Lower leg skin (tissue), 4 donors: ENCODE measurements at regions not wholly inside any gene's neighbourhood (a gene's known extent, or its start where the extent isn't known, plus 50 kb on each side); places are given as distances from the start of the nearest gene placed in this dataset.
"Not testable (repeated sequence)": the region's sequence is repeated elsewhere in the genome, so short reads cannot be mapped to it uniquely, and the experiment has no call there.

Experiments used
- DNase-seq, 2 donors: peaks; one replicate each; pipeline ENCODE4 v3.0.0-alpha.2; 2019; ENCODE audit warnings: low spot score in 2 of 2
- H3K4me3 ChIP-seq: fragments of 200-600 bp; sonication (generic); 2 replicates; pipeline ENCODE4 v1.5.1; 2017; ENCODE audit warnings: mild to moderate bottlenecking, low read depth; ENCODE audit not compliant: poor library complexity, severe bottlenecking
- POLR2A ChIP-seq, 2 donors: fragments of 450-650 bp; IDR thresholded peaks; one replicate each; pipeline ENCODE4 v1.6.1; 2016 to 2017; ENCODE audit warnings: antibody characterized with exemption in 2 of 2, mild to moderate bottlenecking in 1 of 2, moderate library complexity in 1 of 2
- WGBS, 2 donors: methylation state at CpG; one replicate each; pipeline ENCODE4 v1.1.5; 2018; 5-methylcytosine and 5-hydroxymethylcytosine counted together
- intact Hi-C: fragments of 100-400 bp; cut with DNase I; formaldehyde crosslinking; loops from one replicate; pipeline ENCODE4 v1.15.0; 2023; ENCODE audit warnings: low total_unique reads
- TF ChIP-seq, protein P1 (sequence below), 3 donors: fragments of 450-650 bp; IDR thresholded peaks; one replicate each; pipeline ENCODE4 v1.5.1; 2016; ENCODE audit warnings: antibody characterized with exemption in 3 of 3, mild to moderate bottlenecking in 3 of 3, moderate library complexity in 2 of 3

DNA sequence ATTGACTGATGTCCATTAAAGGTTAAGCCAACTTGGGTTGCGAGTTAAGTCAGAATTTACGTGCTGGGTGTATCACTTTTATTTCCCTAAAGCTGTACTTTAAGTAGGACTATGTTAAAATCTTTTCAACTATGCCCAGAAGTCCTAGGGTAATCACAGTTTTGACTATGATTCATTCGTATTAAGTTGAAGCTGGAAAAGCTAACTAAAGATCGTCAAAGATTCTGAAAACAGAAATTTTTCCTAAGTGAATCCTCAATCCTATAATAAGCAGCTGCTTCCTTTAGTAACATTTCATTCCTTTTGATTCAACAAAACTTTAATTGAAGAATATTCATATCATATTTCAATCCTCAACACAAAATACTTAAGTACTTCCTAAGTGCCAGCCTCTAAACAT lies 460.4 kb downstream of the ACTL7B start:
- intact Hi-C loops, result no loop called here
- no peak for DNase-seq
- 81 to 84% methylated on average over 4 of the region's 4 CpGs for WGBS, 2 donors
- TF ChIP-seq POLR2A (IDR thresholded peaks at IDR 0.05), result no peak
- TF ChIP-seq, protein P1, sequence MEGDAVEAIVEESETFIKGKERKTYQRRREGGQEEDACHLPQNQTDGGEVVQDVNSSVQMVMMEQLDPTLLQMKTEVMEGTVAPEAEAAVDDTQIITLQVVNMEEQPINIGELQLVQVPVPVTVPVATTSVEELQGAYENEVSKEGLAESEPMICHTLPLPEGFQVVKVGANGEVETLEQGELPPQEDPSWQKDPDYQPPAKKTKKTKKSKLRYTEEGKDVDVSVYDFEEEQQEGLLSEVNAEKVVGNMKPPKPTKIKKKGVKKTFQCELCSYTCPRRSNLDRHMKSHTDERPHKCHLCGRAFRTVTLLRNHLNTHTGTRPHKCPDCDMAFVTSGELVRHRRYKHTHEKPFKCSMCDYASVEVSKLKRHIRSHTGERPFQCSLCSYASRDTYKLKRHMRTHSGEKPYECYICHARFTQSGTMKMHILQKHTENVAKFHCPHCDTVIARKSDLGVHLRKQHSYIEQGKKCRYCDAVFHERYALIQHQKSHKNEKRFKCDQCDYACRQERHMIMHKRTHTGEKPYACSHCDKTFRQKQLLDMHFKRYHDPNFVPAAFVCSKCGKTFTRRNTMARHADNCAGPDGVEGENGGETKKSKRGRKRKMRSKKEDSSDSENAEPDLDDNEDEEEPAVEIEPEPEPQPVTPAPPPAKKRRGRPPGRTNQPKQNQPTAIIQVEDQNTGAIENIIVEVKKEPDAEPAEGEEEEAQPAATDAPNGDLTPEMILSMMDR (IDR thresholded peaks at IDR 0.05), result no peak
- no peak overlapping the region for H3K4me3 ChIP-seq

GRCh38 chr9:108394726-108395125 lies 461.1 kb downstream of the ACTL7B start:
- DNase-seq, result no peak
- no peak overlapping the region for H3K4me3 ChIP-seq
- intact Hi-C loops, result no loop called here
- no peak for TF ChIP-seq POLR2A (IDR thresholded peaks at IDR 0.05)
- TF ChIP-seq, protein P1 (IDR thresholded peaks at IDR 0.05), result no peak
- 94% methylated on average over 13 of the region's 13 CpGs for WGBS, 2 donors

GRCh38 chr9:108393481-108394001 lies 462.2 kb downstream of the ACTL7B start:
- 97% methylated on average over 9 to 14 of the region's 31 CpGs for WGBS, 2 donors
- DNase-seq, intact Hi-C loops, H3K4me3 ChIP-seq: not testable (repeated sequence)

DNA sequence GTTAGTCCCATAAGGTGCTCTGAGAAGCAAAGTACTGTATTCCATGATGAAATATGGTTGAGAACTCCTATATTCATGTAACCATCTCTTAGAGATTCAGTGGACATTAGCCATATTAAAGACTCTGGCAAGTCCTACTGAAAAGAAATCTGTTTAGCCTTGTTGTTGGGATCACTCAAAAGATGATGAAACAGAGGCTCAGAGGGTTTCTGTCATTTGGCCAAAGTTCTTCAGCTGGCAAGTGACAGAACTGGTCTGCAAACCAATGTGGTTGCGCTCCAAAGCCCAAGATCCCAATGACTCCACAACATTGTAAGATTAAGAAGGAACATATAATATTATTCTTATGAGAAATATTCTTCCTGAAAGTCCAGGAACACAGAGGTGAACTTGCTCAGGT lies 462.9 kb downstream of the ACTL7B start:
- 86 to 89% methylated on average over 1 of the region's 1 CpG for WGBS, 2 donors
- TF ChIP-seq, protein P1 (IDR thresholded peaks at IDR 0.05), result no peak
- no peak for TF ChIP-seq POLR2A (IDR thresholded peaks at IDR 0.05)
- intact Hi-C loops, result no loop called here
- H3K4me3 ChIP-seq, result no peak overlapping the region
- DNase-seq, result no peak

DNA sequence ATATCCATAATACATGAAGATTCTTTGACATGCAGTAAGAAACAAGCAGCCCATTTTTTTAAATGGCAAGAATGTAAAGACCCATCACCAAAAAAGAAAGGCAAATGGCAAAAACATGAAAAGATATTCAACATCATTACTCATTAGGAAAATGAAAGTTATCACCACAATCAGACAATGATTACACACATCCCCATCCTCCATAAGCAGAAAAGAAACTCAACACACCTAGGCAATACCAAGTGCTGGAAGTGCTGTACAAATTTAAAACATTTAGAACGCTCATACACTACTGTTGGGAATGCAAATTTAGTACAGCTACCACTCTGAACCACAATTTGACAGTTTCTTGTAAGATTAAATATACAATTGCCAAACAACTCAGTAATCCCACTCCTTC lies 466.7 kb downstream of the ACTL7B start:
- 89 to 93% methylated on average over 1 of the region's 1 CpG for WGBS, 2 donors
- TF ChIP-seq POLR2A (IDR thresholded peaks at IDR 0.05), result no peak
- TF ChIP-seq, protein P1 (IDR thresholded peaks at IDR 0.05), result no peak
- DNase-seq, result no peak
- no peak overlapping the region for H3K4me3 ChIP-seq
- intact Hi-C loops, result no loop called here

GRCh38 chr9:108386859-108387384 lies 468.9 kb downstream of the ACTL7B start:
- DNase-seq, result no peak
- no peak overlapping the region for H3K4me3 ChIP-seq
- intact Hi-C loops, result no loop called here
- WGBS, 2 donors, result 13 to 15% methylated on average over 1 of the region's 1 CpG
- TF ChIP-seq, protein P1 (IDR thresholded peaks at IDR 0.05), result no peak
- TF ChIP-seq POLR2A (IDR thresholded peaks at IDR 0.05), result no peak
